Ishikawa (cell line): ENCODE measurements at regions not wholly inside any gene's neighbourhood (a gene's known extent, or its start where the extent isn't known, plus 50 kb on each side); places are given as distances from the start of the nearest gene placed in this dataset.

ENCODE experiments used
- CREB1 ChIP-seq: IDR thresholded peaks from 2 replicates; pipeline ENCODE4 v1.6.1; 2012; ENCODE audit warnings: low read depth
- EGR1 ChIP-seq: IDR thresholded peaks from 2 replicates; pipeline ENCODE4 v1.6.1; 2012
- FOXM1 ChIP-seq: IDR thresholded peaks from 2 replicates; pipeline ENCODE4 v1.6.1; 2012; ENCODE audit warnings: low read depth, borderline replicate concordance
- MAX ChIP-seq: IDR thresholded peaks from 2 replicates; pipeline ENCODE4 v1.6.1; 2012
- NFIC ChIP-seq: IDR thresholded peaks from 2 replicates; pipeline ENCODE4 v1.6.1; 2012
- RAD21 ChIP-seq: IDR thresholded peaks from 2 replicates; pipeline ENCODE4 v1.6.1; 2012; ENCODE audit warnings: low read depth
- REST ChIP-seq: IDR thresholded peaks from 2 replicates; pipeline ENCODE4 v1.6.1; 2012; ENCODE audit warnings: low read depth, mild to moderate bottlenecking
- TAF1 ChIP-seq: IDR thresholded peaks from 2 replicates; pipeline ENCODE4 v1.6.1; 2012; ENCODE audit warnings: low read depth, mild to moderate bottlenecking
- TCF12 ChIP-seq: IDR thresholded peaks from 2 replicates; pipeline ENCODE4 v1.6.1; 2012; ENCODE audit warnings: low read depth
- TEAD4 ChIP-seq: IDR thresholded peaks from 2 replicates; pipeline ENCODE4 v1.6.1; 2012
- YY1 ChIP-seq: IDR thresholded peaks from 2 replicates; pipeline ENCODE4 v1.6.1; 2012; ENCODE audit warnings: low read depth
- ZBTB7A ChIP-seq: IDR thresholded peaks from 2 replicates; pipeline ENCODE4 v1.6.1; 2012; ENCODE audit warnings: low read depth

GRCh38 chr21:38671773-38672172, 134.0 kb upstream of the ETS2 start:
- TF ChIP-seq EGR1 (no peak), REST (no peak), TAF1 (no peak), ZBTB7A (no peak), NFIC (no peak), FOXM1 (no peak), CREB1 (no peak), YY1 (no peak), RAD21 (no peak), MAX (no peak), TEAD4 (no peak), TCF12 (no peak)
